GM23338 (cell line): ENCODE measurements at regions not wholly inside any gene's neighbourhood (a gene's known extent, or its start where the extent isn't known, plus 50 kb on each side); places are given as distances from the start of the nearest gene placed in this dataset.

ENCODE experiments used
- ATAC-seq: fragments of 200-7000 bp; cut with Tn5 transposase; 3 replicates; pipeline ENCODE4 v1.9.1; 2020
- DNase-seq: peaks from one replicate; pipeline ENCODE4 v3.0.0-alpha.2; 2015; ENCODE audit warnings: low spot score
- H2AFZ ChIP-seq: fragments of 200-600 bp; sonication (generic); 2 replicates; pipeline ENCODE4 v1.8.0; 2016; ENCODE audit warnings: antibody characterized with exemption, mild to moderate bottlenecking, moderate library complexity
- H3F3A ChIP-seq: fragments of 200-600 bp; sonication (generic); replicated peaks from 2 replicates; pipeline ENCODE4 v1.8.0; 2017; ENCODE audit warnings: antibody characterized with exemption, mixed run types, low read depth
- H3K27ac ChIP-seq: fragments of 200-600 bp; sonication (generic); 2 replicates; pipeline ENCODE4 v1.6.1; 2016; ENCODE audit warnings: low read depth
- H3K27me3 ChIP-seq: fragments of 200-600 bp; sonication (generic); 2 replicates; pipeline ENCODE4 v1.8.0; 2016; ENCODE audit warnings: mild to moderate bottlenecking, mixed run types, moderate library complexity; ENCODE audit not compliant: insufficient read depth
- H3K36me3 ChIP-seq: fragments of 200-600 bp; sonication (generic); 2 replicates; pipeline ENCODE4 v1.8.0; 2016; ENCODE audit warnings: mild to moderate bottlenecking; ENCODE audit not compliant: insufficient read depth
- H3K4me1 ChIP-seq: fragments of 200-600 bp; sonication (generic); 2 replicates; pipeline ENCODE4 v1.8.0; 2016; ENCODE audit warnings: mild to moderate bottlenecking, moderate library complexity; ENCODE audit not compliant: insufficient read depth
- H3K4me2 ChIP-seq: fragments of 200-600 bp; sonication (generic); 2 replicates; pipeline ENCODE4 v1.7.1; 2017; ENCODE audit warnings: mixed run types
- H3K4me3 ChIP-seq: fragments of 200-600 bp; sonication (generic); 2 replicates; pipeline ENCODE4 v1.6.1; 2016; ENCODE audit warnings: mixed run types
- H3K79me2 ChIP-seq: fragments of 200-600 bp; sonication (generic); replicated peaks from 2 replicates; pipeline ENCODE4 v1.8.0; 2017; ENCODE audit warnings: mild to moderate bottlenecking; ENCODE audit not compliant: insufficient read depth
- H3K9me2 ChIP-seq: fragments of 200-600 bp; sonication (generic); 2 replicates; pipeline ENCODE4 v1.8.0; 2017; ENCODE audit not compliant: insufficient read depth
- H4K20me1 ChIP-seq: fragments of 200-600 bp; sonication (generic); replicated peaks from 2 replicates; pipeline ENCODE4 v1.8.0; 2017; ENCODE audit warnings: mild to moderate bottlenecking; ENCODE audit not compliant: insufficient read depth
- H3K27ac Mint-ChIP-seq: 2 replicates; pipeline ENCODE4 v1.8.0; 2020; ENCODE audit warnings: inconsistent platforms, mild to moderate bottlenecking, moderate library complexity, mixed read lengths
- H3K27me3 Mint-ChIP-seq: 3 replicates; pipeline ENCODE4 v1.8.0; 2022; ENCODE audit warnings: low read depth, mild to moderate bottlenecking, moderate library complexity, mixed read lengths, inconsistent platforms; ENCODE audit not compliant: insufficient read depth, poor library complexity
- H3K36me3 Mint-ChIP-seq: 3 replicates; pipeline ENCODE4 v1.8.0; 2021; ENCODE audit warnings: low read depth, mild to moderate bottlenecking, inconsistent platforms, moderate library complexity, mixed read lengths
- H3K4me1 Mint-ChIP-seq: 3 replicates; pipeline ENCODE4 v1.8.0; 2020; ENCODE audit warnings: mild to moderate bottlenecking, inconsistent platforms, mixed read lengths
- H3K4me3 Mint-ChIP-seq: 3 replicates; pipeline ENCODE4 v1.8.0; 2021; ENCODE audit warnings: moderate library complexity, mild to moderate bottlenecking, inconsistent platforms, mixed read lengths
- H3K9me3 Mint-ChIP-seq: 3 replicates; pipeline ENCODE4 v1.8.0; 2020; ENCODE audit warnings: moderate library complexity, mild to moderate bottlenecking, inconsistent platforms, mixed read lengths
- EZH2phosphoT487 ChIP-seq: fragments of 200-600 bp; sonication (generic); IDR thresholded peaks from one replicate; pipeline ENCODE4 v1.8.1; 2018; ENCODE audit warnings: antibody characterized with exemption; ENCODE audit not compliant: unreplicated experiment
- JUNB ChIP-seq: IDR thresholded peaks from one replicate; pipeline ENCODE4 v1.6.1; 2016; ENCODE audit warnings: antibody characterized with exemption; ENCODE audit not compliant: unreplicated experiment
- NANOG ChIP-seq: IDR thresholded peaks from 2 replicates; pipeline ENCODE4 v1.6.1; 2016; ENCODE audit warnings: antibody characterized with exemption, borderline replicate concordance
- POLR2AphosphoS5 ChIP-seq: IDR thresholded peaks from 2 replicates; pipeline ENCODE4 v1.6.1; 2016; ENCODE audit warnings: antibody characterized with exemption, low read depth
- STAT1 ChIP-seq: IDR thresholded peaks from one replicate; pipeline ENCODE4 v1.6.1; 2016; ENCODE audit warnings: antibody characterized with exemption; ENCODE audit not compliant: unreplicated experiment
- ZNF114 ChIP-seq: fragments of 250-450 bp; sonication (Bioruptor Pico); IDR thresholded peaks from 2 replicates; pipeline ENCODE4 v1.5.0; 2020; ENCODE audit warnings: mild to moderate bottlenecking, moderate library complexity
- ZNF331 ChIP-seq: fragments of 250-450 bp; sonication (Bioruptor Pico); IDR thresholded peaks from 2 replicates; pipeline ENCODE4 v1.5.0; 2020; ENCODE audit warnings: low read depth, mild to moderate bottlenecking, moderate library complexity
- TF ChIP-seq, protein P1 (sequence below): IDR thresholded peaks from one replicate; pipeline ENCODE4 v1.6.1; 2018; ENCODE audit warnings: antibody characterized with exemption; ENCODE audit not compliant: unreplicated experiment
- TF ChIP-seq, protein P2 (sequence below), 2 experiments: fragments of 200-600 bp in 1 of 2; sonication (generic) in 1 of 2; conservative IDR thresholded peaks; 2 replicates each; pipeline versions ENCODE4 v1.5.1 to v1.6.1; 2016 to 2017; ENCODE audit warnings: antibody characterized with exemption in 2 of 2, low read depth in 2 of 2, mild to moderate bottlenecking in 2 of 2, moderate library complexity in 1 of 2
- TF ChIP-seq, protein P3 (sequence below): IDR thresholded peaks from 2 replicates; pipeline ENCODE4 v1.6.1; 2016; ENCODE audit warnings: antibody characterized with exemption
- TF ChIP-seq, protein P4 (sequence below): fragments of 250-450 bp; sonication (Bioruptor Pico); IDR thresholded peaks from 2 replicates; pipeline ENCODE4 v1.5.0; 2020; ENCODE audit warnings: mild to moderate bottlenecking, moderate library complexity

DNA sequence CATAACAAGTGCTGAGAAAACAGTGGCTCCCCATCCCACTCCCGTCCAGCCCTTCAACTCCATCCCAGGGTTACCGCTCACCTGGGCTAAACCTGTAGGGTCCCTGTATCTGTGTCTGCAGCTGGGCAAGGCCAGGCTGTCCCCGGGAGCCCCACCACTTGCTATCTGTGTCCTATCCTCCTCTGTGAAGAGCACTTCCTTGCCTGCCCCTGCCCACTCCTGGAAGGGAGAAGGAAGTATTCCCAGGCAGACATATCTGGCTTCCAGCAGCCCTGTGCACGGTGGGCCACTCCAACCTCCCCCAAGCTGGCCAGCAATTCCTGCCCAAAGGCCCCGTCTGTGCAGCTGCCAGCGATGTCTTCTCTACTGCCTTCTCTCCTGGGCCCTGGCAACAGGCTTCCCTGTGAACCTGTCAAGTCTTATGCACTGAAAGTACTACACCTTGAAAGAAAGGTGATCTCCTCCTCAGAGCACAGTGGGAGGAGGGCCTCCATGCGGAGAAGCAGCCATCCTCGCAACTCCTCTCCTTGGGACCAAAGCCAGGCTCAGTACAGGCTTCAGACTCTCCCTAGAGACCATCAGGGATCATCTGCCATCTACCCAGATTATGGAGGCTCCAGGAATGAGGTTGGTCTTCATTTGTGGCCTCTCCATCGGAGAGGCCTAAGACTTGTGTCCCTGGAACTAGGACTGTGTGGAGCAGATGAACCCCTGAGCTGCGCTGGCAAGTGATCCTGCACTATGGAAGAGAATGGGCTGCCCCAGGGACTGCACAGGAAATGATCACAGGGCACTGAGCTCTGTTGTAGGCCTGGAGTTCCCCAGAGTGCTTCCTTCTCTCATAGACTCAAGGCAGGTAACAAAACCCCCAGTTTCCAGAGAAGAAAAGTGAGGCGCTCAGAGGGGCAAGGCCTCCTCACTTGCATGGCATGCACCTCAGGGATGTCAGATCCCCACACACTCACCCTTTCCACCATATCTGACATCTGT lies 663.6 kb downstream of the BCL11B start:
- Histone ChIP-seq H3K27ac (no peak overlapping the region), H3K36me3 (no peaks in the 10 kb centered on the region), H3F3A (no peaks in the 10 kb centered on the region), H4K20me1 (no peaks in the 10 kb centered on the region), H3K27me3 (no peaks in the 10 kb centered on the region), H3K9me2 (peaks cover 13% of the 10 kb centered on the region; the same call in 1 of the 2 replicates), H3K4me3 (no peak overlapping the region), H2AFZ (no peak overlapping the region), H3K79me2 (no peaks in the 10 kb centered on the region), H3K4me1 (no peaks in the 10 kb centered on the region), H3K4me2 (no peak overlapping the region)
- Mint-ChIP-seq H3K27ac (no peak overlapping the region), H3K9me3 (no peaks in the 10 kb centered on the region; the same call in 2 of the 3 replicates), H3K27me3 (no peaks in the 10 kb centered on the region), H3K4me1 (peaks cover under 1% of the 10 kb centered on the region; the same call in 1 of the 3 replicates), H3K36me3 (no peaks in the 10 kb centered on the region; the same call in 2 of the 3 replicates), H3K4me3 (no peak overlapping the region)
- ATAC-seq (no peak), DNase-seq (no peak)
- TF ChIP-seq, protein P1, sequence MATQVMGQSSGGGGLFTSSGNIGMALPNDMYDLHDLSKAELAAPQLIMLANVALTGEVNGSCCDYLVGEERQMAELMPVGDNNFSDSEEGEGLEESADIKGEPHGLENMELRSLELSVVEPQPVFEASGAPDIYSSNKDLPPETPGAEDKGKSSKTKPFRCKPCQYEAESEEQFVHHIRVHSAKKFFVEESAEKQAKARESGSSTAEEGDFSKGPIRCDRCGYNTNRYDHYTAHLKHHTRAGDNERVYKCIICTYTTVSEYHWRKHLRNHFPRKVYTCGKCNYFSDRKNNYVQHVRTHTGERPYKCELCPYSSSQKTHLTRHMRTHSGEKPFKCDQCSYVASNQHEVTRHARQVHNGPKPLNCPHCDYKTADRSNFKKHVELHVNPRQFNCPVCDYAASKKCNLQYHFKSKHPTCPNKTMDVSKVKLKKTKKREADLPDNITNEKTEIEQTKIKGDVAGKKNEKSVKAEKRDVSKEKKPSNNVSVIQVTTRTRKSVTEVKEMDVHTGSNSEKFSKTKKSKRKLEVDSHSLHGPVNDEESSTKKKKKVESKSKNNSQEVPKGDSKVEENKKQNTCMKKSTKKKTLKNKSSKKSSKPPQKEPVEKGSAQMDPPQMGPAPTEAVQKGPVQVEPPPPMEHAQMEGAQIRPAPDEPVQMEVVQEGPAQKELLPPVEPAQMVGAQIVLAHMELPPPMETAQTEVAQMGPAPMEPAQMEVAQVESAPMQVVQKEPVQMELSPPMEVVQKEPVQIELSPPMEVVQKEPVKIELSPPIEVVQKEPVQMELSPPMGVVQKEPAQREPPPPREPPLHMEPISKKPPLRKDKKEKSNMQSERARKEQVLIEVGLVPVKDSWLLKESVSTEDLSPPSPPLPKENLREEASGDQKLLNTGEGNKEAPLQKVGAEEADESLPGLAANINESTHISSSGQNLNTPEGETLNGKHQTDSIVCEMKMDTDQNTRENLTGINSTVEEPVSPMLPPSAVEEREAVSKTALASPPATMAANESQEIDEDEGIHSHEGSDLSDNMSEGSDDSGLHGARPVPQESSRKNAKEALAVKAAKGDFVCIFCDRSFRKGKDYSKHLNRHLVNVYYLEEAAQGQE, result no peak
- TF ChIP-seq, protein P2, sequence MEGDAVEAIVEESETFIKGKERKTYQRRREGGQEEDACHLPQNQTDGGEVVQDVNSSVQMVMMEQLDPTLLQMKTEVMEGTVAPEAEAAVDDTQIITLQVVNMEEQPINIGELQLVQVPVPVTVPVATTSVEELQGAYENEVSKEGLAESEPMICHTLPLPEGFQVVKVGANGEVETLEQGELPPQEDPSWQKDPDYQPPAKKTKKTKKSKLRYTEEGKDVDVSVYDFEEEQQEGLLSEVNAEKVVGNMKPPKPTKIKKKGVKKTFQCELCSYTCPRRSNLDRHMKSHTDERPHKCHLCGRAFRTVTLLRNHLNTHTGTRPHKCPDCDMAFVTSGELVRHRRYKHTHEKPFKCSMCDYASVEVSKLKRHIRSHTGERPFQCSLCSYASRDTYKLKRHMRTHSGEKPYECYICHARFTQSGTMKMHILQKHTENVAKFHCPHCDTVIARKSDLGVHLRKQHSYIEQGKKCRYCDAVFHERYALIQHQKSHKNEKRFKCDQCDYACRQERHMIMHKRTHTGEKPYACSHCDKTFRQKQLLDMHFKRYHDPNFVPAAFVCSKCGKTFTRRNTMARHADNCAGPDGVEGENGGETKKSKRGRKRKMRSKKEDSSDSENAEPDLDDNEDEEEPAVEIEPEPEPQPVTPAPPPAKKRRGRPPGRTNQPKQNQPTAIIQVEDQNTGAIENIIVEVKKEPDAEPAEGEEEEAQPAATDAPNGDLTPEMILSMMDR (conservative IDR thresholded peaks at IDR 0.05; ENCODE audit: low read depth in 2 of 2), result no peak
- no peak for TF ChIP-seq NANOG
- no peak for TF ChIP-seq POLR2AphosphoS5
- no peak for TF ChIP-seq JUNB
- TF ChIP-seq ZNF114 (CRISPR knock-in tag), result no peak
- TF ChIP-seq, protein P3, sequence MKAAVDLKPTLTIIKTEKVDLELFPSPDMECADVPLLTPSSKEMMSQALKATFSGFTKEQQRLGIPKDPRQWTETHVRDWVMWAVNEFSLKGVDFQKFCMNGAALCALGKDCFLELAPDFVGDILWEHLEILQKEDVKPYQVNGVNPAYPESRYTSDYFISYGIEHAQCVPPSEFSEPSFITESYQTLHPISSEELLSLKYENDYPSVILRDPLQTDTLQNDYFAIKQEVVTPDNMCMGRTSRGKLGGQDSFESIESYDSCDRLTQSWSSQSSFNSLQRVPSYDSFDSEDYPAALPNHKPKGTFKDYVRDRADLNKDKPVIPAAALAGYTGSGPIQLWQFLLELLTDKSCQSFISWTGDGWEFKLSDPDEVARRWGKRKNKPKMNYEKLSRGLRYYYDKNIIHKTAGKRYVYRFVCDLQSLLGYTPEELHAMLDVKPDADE, result no peak
- TF ChIP-seq ZNF331, result no peak
- TF ChIP-seq, protein P4, sequence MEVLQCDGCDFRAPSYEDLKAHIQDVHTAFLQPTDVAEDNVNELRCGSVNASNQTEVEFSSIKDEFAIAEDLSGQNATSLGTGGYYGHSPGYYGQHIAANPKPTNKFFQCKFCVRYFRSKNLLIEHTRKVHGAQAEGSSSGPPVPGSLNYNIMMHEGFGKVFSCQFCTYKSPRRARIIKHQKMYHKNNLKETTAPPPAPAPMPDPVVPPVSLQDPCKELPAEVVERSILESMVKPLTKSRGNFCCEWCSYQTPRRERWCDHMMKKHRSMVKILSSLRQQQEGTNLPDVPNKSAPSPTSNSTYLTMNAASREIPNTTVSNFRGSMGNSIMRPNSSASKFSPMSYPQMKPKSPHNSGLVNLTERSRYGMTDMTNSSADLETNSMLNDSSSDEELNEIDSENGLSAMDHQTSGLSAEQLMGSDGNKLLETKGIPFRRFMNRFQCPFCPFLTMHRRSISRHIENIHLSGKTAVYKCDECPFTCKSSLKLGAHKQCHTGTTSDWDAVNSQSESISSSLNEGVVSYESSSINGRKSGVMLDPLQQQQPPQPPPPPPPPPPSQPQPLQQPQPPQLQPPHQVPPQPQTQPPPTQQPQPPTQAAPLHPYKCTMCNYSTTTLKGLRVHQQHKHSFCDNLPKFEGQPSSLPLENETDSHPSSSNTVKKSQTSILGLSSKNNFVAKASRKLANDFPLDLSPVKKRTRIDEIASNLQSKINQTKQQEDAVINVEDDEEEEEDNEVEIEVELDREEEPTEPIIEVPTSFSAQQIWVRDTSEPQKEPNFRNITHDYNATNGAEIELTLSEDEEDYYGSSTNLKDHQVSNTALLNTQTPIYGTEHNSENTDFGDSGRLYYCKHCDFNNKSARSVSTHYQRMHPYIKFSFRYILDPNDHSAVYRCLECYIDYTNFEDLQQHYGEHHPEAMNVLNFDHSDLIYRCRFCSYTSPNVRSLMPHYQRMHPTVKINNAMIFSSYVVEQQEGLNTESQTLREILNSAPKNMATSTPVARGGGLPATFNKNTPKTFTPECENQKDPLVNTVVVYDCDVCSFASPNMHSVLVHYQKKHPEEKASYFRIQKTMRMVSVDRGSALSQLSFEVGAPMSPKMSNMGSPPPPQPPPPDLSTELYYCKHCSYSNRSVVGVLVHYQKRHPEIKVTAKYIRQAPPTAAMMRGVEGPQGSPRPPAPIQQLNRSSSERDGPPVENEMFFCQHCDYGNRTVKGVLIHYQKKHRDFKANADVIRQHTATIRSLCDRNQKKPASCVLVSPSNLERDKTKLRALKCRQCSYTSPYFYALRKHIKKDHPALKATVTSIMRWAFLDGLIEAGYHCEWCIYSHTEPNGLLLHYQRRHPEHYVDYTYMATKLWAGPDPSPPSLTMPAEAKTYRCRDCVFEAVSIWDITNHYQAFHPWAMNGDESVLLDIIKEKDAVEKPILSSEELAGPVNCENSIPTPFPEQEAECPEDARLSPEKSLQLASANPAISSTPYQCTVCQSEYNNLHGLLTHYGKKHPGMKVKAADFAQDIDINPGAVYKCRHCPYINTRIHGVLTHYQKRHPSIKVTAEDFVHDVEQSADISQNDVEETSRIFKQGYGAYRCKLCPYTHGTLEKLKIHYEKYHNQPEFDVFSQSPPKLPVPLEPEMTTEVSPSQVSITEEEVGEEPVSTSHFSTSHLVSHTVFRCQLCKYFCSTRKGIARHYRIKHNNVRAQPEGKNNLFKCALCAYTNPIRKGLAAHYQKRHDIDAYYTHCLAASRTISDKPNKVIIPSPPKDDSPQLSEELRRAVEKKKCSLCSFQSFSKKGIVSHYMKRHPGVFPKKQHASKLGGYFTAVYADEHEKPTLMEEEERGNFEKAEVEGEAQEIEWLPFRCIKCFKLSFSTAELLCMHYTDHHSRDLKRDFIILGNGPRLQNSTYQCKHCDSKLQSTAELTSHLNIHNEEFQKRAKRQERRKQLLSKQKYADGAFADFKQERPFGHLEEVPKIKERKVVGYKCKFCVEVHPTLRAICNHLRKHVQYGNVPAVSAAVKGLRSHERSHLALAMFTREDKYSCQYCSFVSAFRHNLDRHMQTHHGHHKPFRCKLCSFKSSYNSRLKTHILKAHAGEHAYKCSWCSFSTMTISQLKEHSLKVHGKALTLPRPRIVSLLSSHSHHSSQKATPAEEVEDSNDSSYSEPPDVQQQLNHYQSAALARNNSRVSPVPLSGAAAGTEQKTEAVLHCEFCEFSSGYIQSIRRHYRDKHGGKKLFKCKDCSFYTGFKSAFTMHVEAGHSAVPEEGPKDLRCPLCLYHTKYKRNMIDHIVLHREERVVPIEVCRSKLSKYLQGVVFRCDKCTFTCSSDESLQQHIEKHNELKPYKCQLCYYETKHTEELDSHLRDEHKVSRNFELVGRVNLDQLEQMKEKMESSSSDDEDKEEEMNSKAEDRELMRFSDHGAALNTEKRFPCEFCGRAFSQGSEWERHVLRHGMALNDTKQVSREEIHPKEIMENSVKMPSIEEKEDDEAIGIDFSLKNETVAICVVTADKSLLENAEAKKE, result no peak
- no peak for TF ChIP-seq EZH2phosphoT487
- no peak for TF ChIP-seq STAT1
